BLaER1 (cell line): ENCODE measurements at regions not wholly inside any gene's neighbourhood (a gene's known extent, or its start where the extent isn't known, plus 50 kb on each side); places are given as distances from the start of the nearest gene placed in this dataset.

Experiments
- H3K27ac ChIP-seq: shearing (Covaris generic); formaldehyde crosslinking; 2 replicates; pipeline ENCODE4 v1.8.1; 2022
- H3K27me3 ChIP-seq: shearing (Covaris generic); formaldehyde crosslinking; 2 replicates; pipeline ENCODE4 v1.8.1; 2022
- H3K36me3 ChIP-seq: shearing (Covaris generic); formaldehyde crosslinking; 2 replicates; pipeline ENCODE4 v1.8.1; 2022
- H3K4me1 ChIP-seq: shearing (Covaris generic); formaldehyde crosslinking; 2 replicates; pipeline ENCODE4 v1.8.1; 2022
- H3K4me2 ChIP-seq: shearing (Covaris generic); formaldehyde crosslinking; 2 replicates; pipeline ENCODE4 v1.8.1; 2022
- H3K4me3 ChIP-seq: shearing (Covaris generic); formaldehyde crosslinking; 2 replicates; pipeline ENCODE4 v1.8.1; 2022
- H3K9ac ChIP-seq: shearing (Covaris generic); formaldehyde crosslinking; 2 replicates; pipeline ENCODE4 v1.8.1; 2022
- H3K9me3 ChIP-seq: shearing (Covaris generic); formaldehyde crosslinking; 2 replicates; pipeline ENCODE4 v1.8.1; 2022
- H4K20me1 ChIP-seq: shearing (Covaris generic); formaldehyde crosslinking; 2 replicates; pipeline ENCODE4 v1.8.1; 2022
- Cebpa-rat ChIP-seq: shearing (Covaris generic); IDR thresholded peaks from 2 replicates; pipeline ENCODE4 v1.8.1; 2022

- no peak overlapping the region for H3K4me3 ChIP-seq
- H3K9me3 ChIP-seq, result no peaks in the 10 kb centered on the region; the same call in 1 of the 2 replicates
- H3K9ac ChIP-seq, result no peak overlapping the region
- H3K27me3 ChIP-seq, result no peaks in the 10 kb centered on the region
- no peak overlapping the region for H3K27ac ChIP-seq
- H3K4me1 ChIP-seq, result no peaks in the 10 kb centered on the region
- H3K4me2 ChIP-seq, result no peak overlapping the region
- no peaks in the 10 kb centered on the region for H3K36me3 ChIP-seq
- no peak for TF ChIP-seq Cebpa-rat
- no peaks in the 10 kb centered on the region for H4K20me1 ChIP-seq
Observed at GRCh38 chr15:47639042-47639441, 78.3 kb upstream of the SEMA6D start.

- H3K9ac ChIP-seq, result no peak overlapping the region
- H3K36me3 ChIP-seq, result no peaks in the 10 kb centered on the region
- no peaks in the 10 kb centered on the region for H4K20me1 ChIP-seq
- no peak overlapping the region for H3K27ac ChIP-seq
- no peak overlapping the region for H3K4me3 ChIP-seq
- TF ChIP-seq Cebpa-rat, result no peak
- no peak overlapping the region for H3K4me2 ChIP-seq
- H3K27me3 ChIP-seq, result no peaks in the 10 kb centered on the region
- H3K4me1 ChIP-seq, result peaks cover 10% of the 10 kb centered on the region
- H3K9me3 ChIP-seq, result no peaks in the 10 kb centered on the region
Observed at GRCh38 chr15:47640079-47640478, 77.2 kb upstream of the SEMA6D start.

GRCh38 chr15:47640901-47641300 lies 76.4 kb upstream of the SEMA6D start:
- H3K36me3 ChIP-seq, result no peaks in the 10 kb centered on the region
- no peak overlapping the region for H3K4me3 ChIP-seq
- peaks cover 18% of the 10 kb centered on the region for H3K4me1 ChIP-seq
- no peaks in the 10 kb centered on the region for H3K27me3 ChIP-seq
- no peak overlapping the region for H3K27ac ChIP-seq
- TF ChIP-seq Cebpa-rat, result no peak
- H4K20me1 ChIP-seq, result no peaks in the 10 kb centered on the region
- no peaks in the 10 kb centered on the region for H3K9me3 ChIP-seq
- no peak overlapping the region for H3K4me2 ChIP-seq
- H3K9ac ChIP-seq, result no peak overlapping the region

GRCh38 chr15:47644722-47645121 lies 72.6 kb upstream of the SEMA6D start:
- Histone ChIP-seq H3K36me3 (no peaks in the 10 kb centered on the region), H4K20me1 (no peaks in the 10 kb centered on the region), H3K9me3 (no peaks in the 10 kb centered on the region), H3K4me2 (peak overlapping the region; percentile 46), H3K4me3 (no peak overlapping the region), H3K27ac (no peak overlapping the region), H3K27me3 (no peaks in the 10 kb centered on the region), H3K4me1 (peaks cover 56% of the 10 kb centered on the region), H3K9ac (no peak overlapping the region)
- TF ChIP-seq Cebpa-rat, result no peak

- Histone ChIP-seq H3K4me2 (no peak overlapping the region), H3K4me1 (peaks cover 45% of the 10 kb centered on the region), H4K20me1 (no peaks in the 10 kb centered on the region), H3K9ac (no peak overlapping the region), H3K4me3 (no peak overlapping the region), H3K9me3 (no peaks in the 10 kb centered on the region), H3K27me3 (no peaks in the 10 kb centered on the region), H3K36me3 (no peaks in the 10 kb centered on the region), H3K27ac (no peak overlapping the region)
- TF ChIP-seq Cebpa-rat, result no peak
Observed at GRCh38 chr15:47650564-47650963, 66.7 kb upstream of the SEMA6D start.

GRCh38 chr15:47652328-47652727 lies 65.0 kb upstream of the SEMA6D start:
- Histone ChIP-seq H4K20me1 (no peaks in the 10 kb centered on the region), H3K4me2 (no peak overlapping the region), H3K27me3 (no peaks in the 10 kb centered on the region), H3K27ac (no peak overlapping the region), H3K4me1 (peaks cover 28% of the 10 kb centered on the region), H3K9me3 (no peaks in the 10 kb centered on the region), H3K36me3 (no peaks in the 10 kb centered on the region), H3K4me3 (no peak overlapping the region), H3K9ac (no peak overlapping the region)
- no peak for TF ChIP-seq Cebpa-rat

GRCh38 chr15:47652844-47653243 lies 64.5 kb upstream of the SEMA6D start:
- Histone ChIP-seq H3K4me2 (no peak overlapping the region), H3K4me1 (peaks cover 22% of the 10 kb centered on the region), H3K4me3 (no peak overlapping the region), H3K36me3 (no peaks in the 10 kb centered on the region), H4K20me1 (no peaks in the 10 kb centered on the region), H3K9me3 (no peaks in the 10 kb centered on the region), H3K27me3 (no peaks in the 10 kb centered on the region), H3K27ac (no peak overlapping the region), H3K9ac (no peak overlapping the region)
- TF ChIP-seq Cebpa-rat, result no peak

GRCh38 chr15:47661661-47662180 lies 55.6 kb upstream of the SEMA6D start:
- Histone ChIP-seq H3K9me3 (no peaks in the 10 kb centered on the region), H3K4me3 (no peak overlapping the region), H3K27me3 (no peaks in the 10 kb centered on the region), H3K9ac (no peak overlapping the region), H3K36me3 (no peaks in the 10 kb centered on the region), H3K4me2 (no peak overlapping the region), H3K27ac (no peak overlapping the region), H4K20me1 (no peaks in the 10 kb centered on the region), H3K4me1 (peaks cover 8% of the 10 kb centered on the region)
- no peak for TF ChIP-seq Cebpa-rat

GRCh38 chr15:47663101-47663500 lies 54.2 kb upstream of the SEMA6D start:
- H3K4me2 ChIP-seq, result no peak overlapping the region
- H3K9me3 ChIP-seq, result no peaks in the 10 kb centered on the region
- H3K9ac ChIP-seq, result no peak overlapping the region
- peaks cover 8% of the 10 kb centered on the region for H3K4me1 ChIP-seq
- no peak overlapping the region for H3K27ac ChIP-seq
- H3K36me3 ChIP-seq, result no peaks in the 10 kb centered on the region
- no peaks in the 10 kb centered on the region for H3K27me3 ChIP-seq
- no peaks in the 10 kb centered on the region for H4K20me1 ChIP-seq
- H3K4me3 ChIP-seq, result no peak overlapping the region
- TF ChIP-seq Cebpa-rat, result no peak
